ENCODE measurements at regions not wholly inside any gene's neighbourhood (a gene's known extent, or its start where the extent isn't known, plus 50 kb on each side); places are given as distances from the start of the nearest gene placed in this dataset.
"Not testable (repeated sequence)": the region's sequence is repeated elsewhere in the genome, so short reads cannot be mapped to it uniquely, and the experiment has no call there.

- TF ChIP-seq POLR2A, POLR2AphosphoS5 (IDR thresholded peaks at IDR 0.05): not testable (repeated sequence)
- TF ChIP-seq, protein P1, sequence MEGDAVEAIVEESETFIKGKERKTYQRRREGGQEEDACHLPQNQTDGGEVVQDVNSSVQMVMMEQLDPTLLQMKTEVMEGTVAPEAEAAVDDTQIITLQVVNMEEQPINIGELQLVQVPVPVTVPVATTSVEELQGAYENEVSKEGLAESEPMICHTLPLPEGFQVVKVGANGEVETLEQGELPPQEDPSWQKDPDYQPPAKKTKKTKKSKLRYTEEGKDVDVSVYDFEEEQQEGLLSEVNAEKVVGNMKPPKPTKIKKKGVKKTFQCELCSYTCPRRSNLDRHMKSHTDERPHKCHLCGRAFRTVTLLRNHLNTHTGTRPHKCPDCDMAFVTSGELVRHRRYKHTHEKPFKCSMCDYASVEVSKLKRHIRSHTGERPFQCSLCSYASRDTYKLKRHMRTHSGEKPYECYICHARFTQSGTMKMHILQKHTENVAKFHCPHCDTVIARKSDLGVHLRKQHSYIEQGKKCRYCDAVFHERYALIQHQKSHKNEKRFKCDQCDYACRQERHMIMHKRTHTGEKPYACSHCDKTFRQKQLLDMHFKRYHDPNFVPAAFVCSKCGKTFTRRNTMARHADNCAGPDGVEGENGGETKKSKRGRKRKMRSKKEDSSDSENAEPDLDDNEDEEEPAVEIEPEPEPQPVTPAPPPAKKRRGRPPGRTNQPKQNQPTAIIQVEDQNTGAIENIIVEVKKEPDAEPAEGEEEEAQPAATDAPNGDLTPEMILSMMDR (IDR thresholded peaks at IDR 0.05), result not testable (repeated sequence)
Observed at GRCh38 chrY:18866887-18867551, 93.5 kb upstream of the HSFY2 start.
